Dermis blood vessel endothelial cell (primary cell): ENCODE measurements at regions not wholly inside any gene's neighbourhood (a gene's known extent, or its start where the extent isn't known, plus 50 kb on each side); places are given as distances from the start of the nearest gene placed in this dataset.
A peak's percentile ranks its signal among the peaks of the same experiment; 100 is the strongest.
"Not testable (repeated sequence)": the region's sequence is repeated elsewhere in the genome, so short reads cannot be mapped to it uniquely, and the experiment has no call there.

ENCODE experiments used
- DNase-seq: peaks from one replicate; pipeline ENCODE4 v3.0.0; 2010

GRCh38 chr9:2396622-2397285, 224.8 kb upstream of the VLDLR start:
- no peak for DNase-seq

- not testable (repeated sequence) for DNase-seq
These were observed 223.7 kb upstream of the VLDLR start for GRCh38 chr9:2397875-2398274.

GRCh38 chr9:2401746-2402145, 219.8 kb upstream of the VLDLR start:
- DNase-seq, result not testable (repeated sequence)

- no peak for DNase-seq
These were observed 217.9 kb upstream of the VLDLR start for GRCh38 chr9:2403701-2404100.

- no peak for DNase-seq
These were observed 215.3 kb upstream of the VLDLR start for GRCh38 chr9:2406252-2406651.

GRCh38 chr9:2407450-2407849, 214.1 kb upstream of the VLDLR start:
- DNase-seq, result no peak

- DNase-seq, result no peak
These were observed 209.9 kb upstream of the VLDLR start for GRCh38 chr9:2411459-2412215.

GRCh38 chr9:2413160-2413805, 208.3 kb upstream of the VLDLR start:
- no peak for DNase-seq

- no peak for DNase-seq
These were observed 207.1 kb upstream of the VLDLR start for GRCh38 chr9:2414465-2414864.

- no peak for DNase-seq
These were observed 206.3 kb upstream of the VLDLR start for GRCh38 chr9:2415326-2415725.

- no peak for DNase-seq
These were observed 203.9 kb upstream of the VLDLR start for GRCh38 chr9:2417730-2418129.

GRCh38 chr9:2418619-2419018, 203.0 kb upstream of the VLDLR start:
- peak; percentile 43 for DNase-seq

- no peak for DNase-seq
These were observed 202.2 kb upstream of the VLDLR start for GRCh38 chr9:2419347-2419746.

- DNase-seq, result no peak
These were observed 201.0 kb upstream of the VLDLR start for GRCh38 chr9:2420543-2420942.

GRCh38 chr9:2424619-2425033, 197.0 kb upstream of the VLDLR start:
- no peak for DNase-seq

GRCh38 chr9:2425676-2426075, 195.9 kb upstream of the VLDLR start:
- DNase-seq, result no peak

GRCh38 chr9:2427120-2427891, 194.3 kb upstream of the VLDLR start:
- DNase-seq, result no peak

GRCh38 chr9:2439957-2440356, 181.6 kb upstream of the VLDLR start:
- no peak for DNase-seq

- DNase-seq, result not testable (repeated sequence)
These were observed 177.7 kb upstream of the VLDLR start for GRCh38 chr9:2443933-2444332.

- no peak for DNase-seq
These were observed 173.3 kb upstream of the VLDLR start for GRCh38 chr9:2448193-2448738.

GRCh38 chr9:2453106-2453505, 168.5 kb upstream of the VLDLR start:
- DNase-seq, result no peak

GRCh38 chr9:2453701-2454100, 167.9 kb upstream of the VLDLR start:
- DNase-seq, result peak; percentile 26

- no peak for DNase-seq
These were observed 161.8 kb upstream of the VLDLR start for GRCh38 chr9:2459756-2460155.
